MM.1S (cell line): ENCODE measurements at regions not wholly inside any gene's neighbourhood (a gene's known extent, or its start where the extent isn't known, plus 50 kb on each side); places are given as distances from the start of the nearest gene placed in this dataset.

ENCODE experiments used
- DNase-seq: peaks from one replicate; pipeline ENCODE4 v3.0.0-alpha.2; 2015
- H2AFZ ChIP-seq: fragments of 300-600 bp; sonication (generic); 2 replicates; pipeline ENCODE4 v1.6.0; 2016; ENCODE audit warnings: antibody characterized with exemption, low read length
- H3F3A ChIP-seq: fragments of 300-600 bp; sonication (generic); 2 replicates; pipeline ENCODE4 v1.6.1; 2016; ENCODE audit warnings: mild to moderate bottlenecking, antibody characterized with exemption, low read length, moderate library complexity, mixed read lengths; ENCODE audit not compliant: insufficient read depth
- H3K27ac ChIP-seq: fragments of 300-600 bp; sonication (generic); 2 replicates; pipeline ENCODE4 v1.5.1; 2016; ENCODE audit warnings: mild to moderate bottlenecking, low read length
- H3K27me3 ChIP-seq: fragments of 300-600 bp; sonication (generic); replicated peaks from 2 replicates; pipeline ENCODE4 v1.6.0; 2016; ENCODE audit warnings: low read length; ENCODE audit not compliant: insufficient read depth
- H3K36me3 ChIP-seq: fragments of 300-600 bp; sonication (generic); replicated peaks from 2 replicates; pipeline ENCODE4 v1.6.1; 2016; ENCODE audit warnings: mild to moderate bottlenecking, low read length, mixed read lengths; ENCODE audit not compliant: insufficient read depth
- H3K4me1 ChIP-seq: fragments of 300-600 bp; sonication (generic); 2 replicates; pipeline ENCODE4 v1.6.1; 2016; ENCODE audit warnings: low read length, mixed read lengths
- H3K4me2 ChIP-seq: fragments of 300-600 bp; sonication (generic); 2 replicates; pipeline ENCODE4 v1.6.0; 2016; ENCODE audit warnings: low read depth, low read length
- H3K4me3 ChIP-seq: fragments of 300-600 bp; sonication (generic); 2 replicates; pipeline ENCODE4 v1.5.1; 2016; ENCODE audit warnings: low read length, mixed read lengths
- H3K79me2 ChIP-seq: fragments of 300-600 bp; sonication (generic); 2 replicates; pipeline ENCODE4 v1.6.1; 2016; ENCODE audit warnings: mixed run types, low read length, mixed read lengths
- H3K9ac ChIP-seq: fragments of 300-600 bp; sonication (generic); 2 replicates; pipeline ENCODE4 v1.6.1; 2016; ENCODE audit warnings: low read length, mixed read lengths
- H3K9me2 ChIP-seq: fragments of 300-600 bp; sonication (generic); replicated peaks from 2 replicates; pipeline ENCODE4 v1.6.1; 2016; ENCODE audit warnings: mild to moderate bottlenecking, low read length, mixed read lengths; ENCODE audit not compliant: insufficient read depth
- H3K9me3 ChIP-seq: fragments of 300-600 bp; sonication (generic); replicated peaks from 2 replicates; pipeline ENCODE4 v1.6.1; 2016; ENCODE audit warnings: mild to moderate bottlenecking, low read length, mixed read lengths; ENCODE audit not compliant: insufficient read depth
- H4K20me1 ChIP-seq: fragments of 300-600 bp; sonication (generic); 2 replicates; pipeline ENCODE4 v1.6.1; 2016; ENCODE audit warnings: mild to moderate bottlenecking, low read length, moderate library complexity, mixed read lengths; ENCODE audit not compliant: insufficient read depth
- CTCF ChIP-seq: fragments of 300-600 bp; sonication (generic); IDR thresholded peaks from 2 replicates; pipeline ENCODE4 v1.5.1; 2016; ENCODE audit warnings: antibody characterized with exemption, low read length, mixed read lengths
- EZH2 ChIP-seq: fragments of 300-600 bp; sonication (generic); optimal IDR thresholded peaks from 2 replicates; pipeline ENCODE3; 2017; ENCODE audit warnings: low read depth, mild to moderate bottlenecking, antibody characterized with exemption, low read length, mixed read lengths
- EZH2phosphoT487 ChIP-seq: fragments of 300-600 bp; sonication (generic); IDR thresholded peaks from 2 replicates; pipeline ENCODE4 v1.6.1; 2018; ENCODE audit warnings: antibody characterized with exemption, low read length

- Histone ChIP-seq H3K36me3 (no peaks in the 10 kb centered on the region), H4K20me1 (no peaks in the 10 kb centered on the region), H3K9me3 (no peaks in the 10 kb centered on the region; the same call in 1 of the 2 replicates), H3K4me2 (no peak overlapping the region), H2AFZ (no peak overlapping the region), H3K27me3 (no peaks in the 10 kb centered on the region), H3K9ac (no peak overlapping the region), H3K27ac (no peak overlapping the region), H3K4me3 (no peak overlapping the region), H3K9me2 (no peaks in the 10 kb centered on the region), H3F3A (no peaks in the 10 kb centered on the region), H3K79me2 (no peaks in the 10 kb centered on the region), H3K4me1 (no peaks in the 10 kb centered on the region)
- DNase-seq, result no peak
- no peak for TF ChIP-seq CTCF
- TF ChIP-seq EZH2, result no peak
Observed at GRCh38 chr5:125266106-125266505, 519.7 kb upstream of the ZNF608 start.

- no peak overlapping the region for H3K9ac ChIP-seq
- H3K9me3 ChIP-seq, result no peaks in the 10 kb centered on the region
- no peaks in the 10 kb centered on the region for H3K4me1 ChIP-seq
- H2AFZ ChIP-seq, result no peak overlapping the region
- no peaks in the 10 kb centered on the region for H3K36me3 ChIP-seq
- TF ChIP-seq EZH2phosphoT487, result no peak
- TF ChIP-seq EZH2, result no peak
- TF ChIP-seq CTCF, result no peak
- no peaks in the 10 kb centered on the region for H4K20me1 ChIP-seq
- H3K27me3 ChIP-seq, result no peaks in the 10 kb centered on the region
- H3F3A ChIP-seq, result no peaks in the 10 kb centered on the region
- no peak overlapping the region for H3K27ac ChIP-seq
- no peak for DNase-seq
- H3K4me2 ChIP-seq, result no peak overlapping the region
- no peak overlapping the region for H3K4me3 ChIP-seq
- no peaks in the 10 kb centered on the region for H3K9me2 ChIP-seq
- no peaks in the 10 kb centered on the region for H3K79me2 ChIP-seq
Observed at GRCh38 chr5:125267636-125268248, 521.3 kb upstream of the ZNF608 start.

GRCh38 chr5:125269926-125270325 is 523.5 kb upstream of the ZNF608 start:
- H3K27me3 ChIP-seq, result no peaks in the 10 kb centered on the region
- no peak for DNase-seq

More at GRCh38 chr5:125269926-125270325, 523.5 kb upstream of the ZNF608 start:
- Histone ChIP-seq H3K9me2 (no peaks in the 10 kb centered on the region), H4K20me1 (no peaks in the 10 kb centered on the region), H2AFZ (no peak overlapping the region), H3K9me3 (no peaks in the 10 kb centered on the region), H3K79me2 (no peaks in the 10 kb centered on the region), H3K27ac (no peak overlapping the region), H3K4me3 (no peak overlapping the region), H3K4me2 (no peak overlapping the region), H3K36me3 (no peaks in the 10 kb centered on the region), H3K9ac (no peak overlapping the region), H3F3A (no peaks in the 10 kb centered on the region), H3K4me1 (no peaks in the 10 kb centered on the region)
- TF ChIP-seq EZH2, result no peak
- no peak for TF ChIP-seq CTCF
- no peak for TF ChIP-seq EZH2phosphoT487
